DND-41 (cell line): ENCODE measurements at regions not wholly inside any gene's neighbourhood (a gene's known extent, or its start where the extent isn't known, plus 50 kb on each side); places are given as distances from the start of the nearest gene placed in this dataset.

Source experiments
- EZH2 ChIP-seq: IDR thresholded peaks from 3 replicates; pipeline ENCODE4 v1.6.1; 2012; ENCODE audit warnings: borderline replicate concordance, low read depth, mild to moderate bottlenecking, moderate library complexity, low read length, inconsistent platforms; ENCODE audit not compliant: severe bottlenecking
- TF ChIP-seq, protein P1 (sequence below): IDR thresholded peaks from 2 replicates; pipeline ENCODE4 v1.5.1; 2012; ENCODE audit warnings: borderline replicate concordance, low read length, moderate library complexity, mild to moderate bottlenecking; ENCODE audit not compliant: poor library complexity, severe bottlenecking; ENCODE audit errors: extremely low read depth

GRCh38 chr1:80668372-80668771 is 1132.4 kb upstream of the ADGRL2 start:
- TF ChIP-seq, protein P1, sequence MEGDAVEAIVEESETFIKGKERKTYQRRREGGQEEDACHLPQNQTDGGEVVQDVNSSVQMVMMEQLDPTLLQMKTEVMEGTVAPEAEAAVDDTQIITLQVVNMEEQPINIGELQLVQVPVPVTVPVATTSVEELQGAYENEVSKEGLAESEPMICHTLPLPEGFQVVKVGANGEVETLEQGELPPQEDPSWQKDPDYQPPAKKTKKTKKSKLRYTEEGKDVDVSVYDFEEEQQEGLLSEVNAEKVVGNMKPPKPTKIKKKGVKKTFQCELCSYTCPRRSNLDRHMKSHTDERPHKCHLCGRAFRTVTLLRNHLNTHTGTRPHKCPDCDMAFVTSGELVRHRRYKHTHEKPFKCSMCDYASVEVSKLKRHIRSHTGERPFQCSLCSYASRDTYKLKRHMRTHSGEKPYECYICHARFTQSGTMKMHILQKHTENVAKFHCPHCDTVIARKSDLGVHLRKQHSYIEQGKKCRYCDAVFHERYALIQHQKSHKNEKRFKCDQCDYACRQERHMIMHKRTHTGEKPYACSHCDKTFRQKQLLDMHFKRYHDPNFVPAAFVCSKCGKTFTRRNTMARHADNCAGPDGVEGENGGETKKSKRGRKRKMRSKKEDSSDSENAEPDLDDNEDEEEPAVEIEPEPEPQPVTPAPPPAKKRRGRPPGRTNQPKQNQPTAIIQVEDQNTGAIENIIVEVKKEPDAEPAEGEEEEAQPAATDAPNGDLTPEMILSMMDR: no peak
- TF ChIP-seq EZH2: no peak
